HG03457 (cell line): ENCODE measurements at regions not wholly inside any gene's neighbourhood (a gene's known extent, or its start where the extent isn't known, plus 50 kb on each side); places are given as distances from the start of the nearest gene placed in this dataset.

Source experiments
- ATAC-seq: cut with Tn5 transposase; IDR thresholded peaks from one replicate; pipeline ENCODE4 v1.9.1; 2021; ENCODE audit warnings: moderate number of reproducible peaks; ENCODE audit not compliant: unreplicated experiment

DNA sequence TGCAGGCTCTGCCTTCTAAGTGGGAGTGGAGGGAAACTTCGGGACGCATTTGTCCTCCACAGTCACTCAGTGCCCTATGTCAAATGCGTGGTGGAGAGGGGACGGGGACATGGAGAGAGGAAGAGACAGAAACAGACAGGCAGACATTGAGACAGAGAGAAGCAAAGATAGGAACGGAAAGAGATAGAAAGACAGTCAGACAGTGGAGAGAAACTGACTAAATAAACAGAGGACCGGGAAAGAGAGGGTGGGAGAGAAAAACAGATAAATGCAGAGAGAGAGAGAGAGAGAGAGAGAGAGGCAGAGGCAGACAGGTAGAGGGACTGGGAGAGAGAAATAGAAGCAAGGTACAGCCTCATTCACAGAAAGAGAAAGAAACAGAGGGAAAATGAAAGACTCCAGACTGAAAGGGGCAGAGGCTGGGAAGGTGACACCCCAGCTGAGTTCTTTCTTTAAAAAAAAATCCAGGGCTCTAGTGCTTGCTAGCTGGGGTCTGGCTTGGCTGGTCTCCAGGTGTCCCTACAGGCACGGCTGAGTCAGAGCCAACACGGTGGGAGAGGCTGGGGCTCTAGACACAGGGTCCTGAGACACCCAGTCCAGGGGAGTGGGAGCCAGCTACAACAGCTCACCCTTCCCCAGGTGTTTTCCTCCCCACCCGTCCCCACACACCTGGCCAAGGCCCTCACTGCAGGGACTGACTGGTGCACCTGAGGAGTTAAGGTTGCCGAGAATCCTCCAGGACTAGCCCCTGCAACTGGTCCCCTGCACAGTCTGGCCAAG, 506.1 kb upstream of the PROK2 start:
- no peak for ATAC-seq

DNA sequence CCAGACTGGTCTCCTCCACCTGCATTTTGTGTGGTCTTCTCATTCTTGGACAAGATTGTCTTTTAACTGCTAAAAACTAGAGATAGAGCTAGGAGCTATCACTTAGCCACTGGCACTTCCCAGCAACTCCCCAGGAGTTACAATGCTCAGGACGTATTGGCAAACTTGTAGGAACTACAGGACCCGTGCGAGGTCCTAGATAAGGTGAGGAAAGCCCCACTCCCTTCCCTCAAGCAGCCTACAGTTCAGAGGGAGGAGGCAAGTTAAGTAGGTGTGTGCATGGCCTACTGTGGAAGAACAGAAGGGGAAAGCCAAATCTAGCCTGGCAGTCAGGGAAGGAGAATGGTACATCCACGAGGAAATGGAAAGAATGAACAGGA, 504.7 kb upstream of the PROK2 start:
- ATAC-seq = no peak

DNA sequence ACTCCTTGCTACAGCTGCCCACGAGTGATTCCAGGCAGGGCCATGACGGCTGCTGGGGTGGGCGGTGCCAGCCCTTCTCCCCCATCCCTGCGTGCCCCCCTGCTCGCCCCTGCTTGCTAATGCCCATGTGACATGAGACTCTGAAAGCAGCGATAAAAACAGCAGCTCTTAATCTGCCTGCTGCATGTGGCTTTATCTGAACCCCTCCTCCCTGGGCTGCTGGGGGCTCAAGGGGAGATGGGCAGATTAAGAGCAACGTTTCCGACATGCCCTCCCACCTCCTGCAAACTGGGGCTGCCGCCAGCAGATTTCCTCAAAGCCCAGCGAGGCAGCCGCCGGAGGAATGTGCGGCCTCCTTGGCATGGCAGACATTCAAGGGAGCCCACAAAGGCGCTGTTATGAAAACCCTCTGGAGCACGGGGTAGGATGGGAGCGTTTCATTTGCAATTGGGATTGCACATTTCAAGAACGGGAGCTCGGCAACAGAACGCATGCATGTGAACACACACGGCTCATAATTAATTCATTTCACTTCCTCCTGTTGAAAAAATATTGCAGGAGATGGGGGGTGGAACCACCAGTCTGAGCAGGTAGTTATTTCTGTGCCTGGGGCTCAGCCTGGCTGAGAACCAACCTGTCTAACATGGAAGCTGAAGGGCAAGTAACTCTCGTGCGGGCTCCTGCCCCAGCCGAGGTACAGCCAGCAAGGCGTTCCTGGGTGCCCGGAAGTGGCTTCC, 504.2 kb upstream of the PROK2 start:
- ATAC-seq = no peak

DNA sequence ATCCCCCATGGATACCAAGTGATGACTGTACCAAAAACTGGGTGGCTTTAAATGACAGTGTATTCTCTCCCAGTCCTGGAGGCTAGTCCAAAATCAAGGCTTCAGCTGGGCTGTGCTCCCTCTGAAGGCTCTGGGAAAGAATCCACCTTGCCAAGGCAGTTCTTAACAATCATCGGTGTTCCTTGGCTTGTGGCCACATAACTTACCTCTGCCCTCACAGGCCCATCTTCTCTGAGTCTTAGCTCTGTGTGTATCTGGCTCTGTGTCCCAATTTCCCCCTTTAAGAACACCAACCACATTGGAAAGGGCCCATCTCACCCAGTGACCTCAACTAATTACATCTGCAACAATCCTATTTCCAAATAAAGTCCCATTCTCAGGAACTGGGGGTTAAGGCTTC, 503.0 kb upstream of the PROK2 start:
- no peak for ATAC-seq

DNA sequence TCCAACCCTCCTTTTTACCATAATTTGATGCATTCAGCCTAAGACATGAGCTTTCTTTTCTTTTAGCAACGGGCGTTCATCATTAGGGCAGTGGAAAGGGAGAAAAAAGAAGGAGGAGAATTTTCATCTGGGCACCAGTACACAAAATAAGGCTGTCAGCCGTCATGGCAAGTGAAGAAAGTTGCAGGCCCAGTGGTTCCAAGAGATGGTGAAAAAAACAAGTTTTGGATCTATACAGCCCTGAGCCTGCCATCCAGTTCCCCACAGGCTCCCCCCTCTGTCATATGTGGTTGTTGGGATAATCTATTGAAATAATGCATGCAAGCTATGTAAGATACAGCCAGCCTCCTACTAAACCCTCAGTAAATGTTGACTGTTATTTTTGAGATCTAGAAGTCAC, 500.6 kb upstream of the PROK2 start:
- no peak for ATAC-seq

DNA sequence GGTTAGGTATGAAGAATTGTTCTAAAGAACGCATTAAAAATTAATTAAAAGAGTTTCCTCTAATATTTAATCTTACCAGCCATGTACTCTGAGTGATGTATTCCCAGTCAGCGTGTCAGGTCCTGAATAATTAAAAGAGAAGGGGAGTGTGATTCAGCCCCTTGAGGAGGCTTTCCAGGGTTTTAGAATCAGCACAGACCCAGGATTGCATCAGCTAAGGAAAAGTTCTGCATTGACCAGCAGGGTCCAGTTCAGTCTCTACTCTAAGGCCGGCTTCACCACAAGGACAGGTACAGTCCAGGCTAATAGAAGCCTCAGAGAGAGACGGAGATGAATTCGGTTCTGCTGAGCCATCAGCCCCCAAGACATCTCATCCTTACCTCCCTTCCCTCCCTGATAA, 499.5 kb upstream of the PROK2 start:
- no peak for ATAC-seq

DNA sequence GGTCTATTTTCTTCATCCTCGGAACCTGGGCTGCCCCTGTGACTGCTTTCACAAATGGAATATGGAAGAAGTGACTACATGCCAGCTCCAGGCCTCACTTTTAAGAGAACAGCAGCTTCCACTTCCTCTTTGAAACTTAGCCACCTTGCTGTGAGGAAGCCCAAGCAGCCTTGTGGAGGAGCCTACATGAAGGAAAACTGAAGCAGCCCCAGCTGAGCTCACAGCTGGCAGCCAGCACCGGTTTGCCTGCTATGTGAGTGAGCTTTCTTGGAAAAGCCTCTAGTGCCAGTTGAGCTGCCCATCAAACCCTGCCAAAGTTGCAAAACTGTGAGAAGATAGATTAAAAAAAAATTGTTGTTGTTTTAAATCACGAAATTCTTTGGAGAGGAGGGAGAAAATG, 498.0 kb upstream of the PROK2 start:
- ATAC-seq = no peak

DNA sequence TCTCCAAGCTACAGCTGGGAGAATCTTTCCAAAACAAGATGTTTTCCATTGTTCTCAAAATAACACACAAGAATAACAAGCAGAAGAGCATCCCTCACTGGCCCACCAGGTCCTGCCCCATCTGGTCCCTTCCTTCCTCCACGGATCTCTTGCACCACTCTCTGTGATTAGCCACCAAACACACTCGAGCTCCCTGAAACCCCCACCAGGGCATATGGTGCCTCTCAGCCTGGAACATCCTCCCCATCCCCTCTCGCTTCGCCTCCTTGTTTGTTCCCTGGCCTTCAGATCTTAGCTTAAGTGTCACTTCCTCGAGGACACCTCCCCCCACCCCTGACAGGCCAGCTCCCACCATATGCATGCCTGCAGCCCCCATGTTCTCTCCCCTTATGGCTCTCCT, 496.6 kb upstream of the PROK2 start:
- ATAC-seq = no peak

DNA sequence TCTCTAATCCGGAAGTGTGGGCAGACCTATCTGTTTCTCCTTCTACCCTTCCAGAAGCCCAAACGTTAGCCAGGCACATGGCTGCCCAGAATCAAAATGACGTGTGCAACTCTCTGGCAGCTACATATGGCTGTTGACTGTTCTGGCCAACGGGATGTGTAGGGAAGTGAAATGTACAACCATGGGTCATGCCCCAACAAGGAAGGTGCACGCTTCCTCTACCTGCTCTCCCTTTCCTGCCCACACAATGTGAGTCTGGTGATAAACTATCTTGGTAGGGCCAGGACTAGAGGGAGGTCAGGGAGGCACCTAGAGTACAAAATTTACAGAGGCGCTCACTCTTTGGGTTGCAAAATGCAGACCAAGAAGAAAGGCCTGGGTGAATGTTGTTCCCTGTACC, 495.9 kb upstream of the PROK2 start:
- ATAC-seq = no peak

DNA sequence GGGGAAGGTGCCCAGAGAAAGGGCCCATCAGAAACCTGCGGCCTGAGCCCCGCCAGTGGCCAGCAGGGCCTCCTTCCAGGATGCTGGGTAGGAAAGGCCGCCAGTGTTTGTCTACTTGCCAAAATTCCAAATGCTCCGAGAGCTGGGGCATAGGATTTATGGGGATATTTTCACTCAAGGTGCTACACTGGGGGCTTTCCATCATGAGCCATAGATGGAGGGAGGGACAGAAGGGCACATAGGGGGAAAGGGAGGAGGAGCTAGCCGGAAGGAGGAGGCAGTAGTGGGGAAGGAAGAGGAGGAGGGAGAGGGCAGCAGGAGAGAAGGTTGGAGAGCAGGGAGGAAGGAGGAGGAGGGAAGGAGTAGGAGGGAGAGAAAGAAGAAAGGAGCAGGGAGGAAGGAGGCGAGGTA, 494.7 kb upstream of the PROK2 start:
- ATAC-seq = no peak

DNA sequence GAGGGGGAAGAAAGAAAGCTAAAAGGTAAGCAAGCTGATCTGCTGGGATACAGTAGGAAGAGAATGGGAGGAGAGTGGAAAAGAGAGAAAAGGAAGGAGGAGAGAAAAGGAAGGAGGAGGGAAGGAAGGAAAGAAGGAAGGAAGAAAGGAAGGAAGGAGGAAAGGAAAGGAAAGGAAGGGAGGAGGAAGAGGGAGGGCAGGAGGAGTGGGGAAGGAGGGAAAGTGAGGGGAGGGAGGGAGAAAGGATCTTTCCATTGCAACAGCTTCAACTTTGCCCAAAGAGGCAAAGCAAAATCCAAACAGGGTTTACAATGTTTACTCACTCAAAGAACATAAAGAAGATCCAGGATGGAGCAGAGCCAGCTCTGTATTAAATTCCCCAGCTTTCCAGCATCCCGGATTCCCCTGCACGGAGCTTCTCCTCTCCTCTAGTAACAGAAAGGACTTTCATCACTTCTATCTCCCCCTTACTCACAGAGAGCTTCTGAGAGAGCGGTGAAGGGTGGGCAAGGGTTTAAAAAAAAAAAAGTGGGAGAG, 494.2 kb upstream of the PROK2 start:
- no peak for ATAC-seq

DNA sequence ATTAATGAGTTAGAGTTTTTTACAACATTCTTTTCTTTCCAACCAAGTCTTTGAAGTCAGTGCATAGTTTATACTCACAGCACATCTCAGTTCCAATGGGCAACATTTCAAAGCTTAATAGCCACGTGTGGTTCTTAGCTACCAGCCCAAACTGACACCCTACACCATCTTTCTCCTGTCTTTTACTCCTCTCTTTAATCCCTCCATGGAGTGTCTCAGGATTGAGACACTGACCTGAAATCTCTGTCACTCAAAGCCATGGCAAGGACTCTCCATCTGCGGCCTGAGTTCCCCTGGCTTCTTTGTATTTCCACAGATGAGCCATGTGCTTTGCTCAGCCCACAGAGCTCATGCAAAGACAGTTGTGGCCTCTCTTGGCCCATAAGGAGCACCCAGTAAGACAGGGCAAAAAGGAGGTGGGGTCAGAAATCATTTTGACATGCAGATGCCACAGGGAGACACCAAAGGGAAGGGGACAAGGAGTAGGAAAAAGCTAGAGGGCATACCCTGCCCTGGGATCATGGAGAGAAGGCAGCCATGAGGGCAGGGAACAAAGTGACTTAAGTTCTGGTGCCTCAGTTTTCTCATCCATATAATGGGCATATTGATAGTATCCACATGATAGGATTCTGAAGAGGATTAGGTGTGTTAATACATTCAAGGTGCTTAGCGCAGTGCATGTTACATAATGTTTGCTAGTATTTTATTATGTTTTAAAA, 493.6 kb upstream of the PROK2 start:
- ATAC-seq = no peak

DNA sequence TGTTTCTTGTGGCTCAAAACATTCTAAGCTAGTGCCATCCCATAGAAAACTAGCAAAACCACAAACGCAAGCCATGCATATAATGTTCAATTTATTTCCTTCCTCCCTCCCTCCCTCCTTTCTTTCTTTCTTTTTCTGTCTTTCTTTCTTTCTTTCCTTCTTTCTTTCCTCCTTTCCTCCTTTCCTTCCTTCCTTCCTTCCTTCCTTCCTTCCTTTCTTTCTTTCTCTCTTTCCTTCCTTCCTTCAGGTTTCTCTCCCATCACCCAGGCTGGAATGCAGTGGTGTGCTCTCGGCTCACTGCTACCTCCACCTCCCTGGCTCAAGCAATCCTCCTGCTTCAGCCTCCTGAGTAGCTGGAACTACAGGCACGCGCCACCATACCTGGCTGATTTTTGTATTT, 492.8 kb upstream of the PROK2 start:
- no peak for ATAC-seq

DNA sequence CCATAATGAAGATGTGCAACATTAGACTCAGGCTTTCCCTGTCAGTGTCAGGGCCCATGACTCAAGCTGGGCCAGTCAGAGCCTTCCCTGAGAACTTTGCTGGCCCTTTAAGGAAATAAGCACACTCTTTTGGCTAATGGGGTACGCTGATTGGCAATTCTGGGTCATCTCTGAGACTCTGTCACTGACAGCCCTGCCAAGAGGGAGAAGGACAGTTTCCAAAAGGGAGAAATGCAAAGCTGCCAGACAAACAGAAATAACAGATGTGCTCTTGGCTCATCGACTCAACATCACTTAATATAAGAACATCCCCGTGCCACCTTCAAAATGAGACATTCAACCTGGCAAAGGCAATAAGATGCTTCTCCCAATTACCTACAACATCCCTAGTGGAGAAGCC, 491.9 kb upstream of the PROK2 start:
- ATAC-seq = no peak

DNA sequence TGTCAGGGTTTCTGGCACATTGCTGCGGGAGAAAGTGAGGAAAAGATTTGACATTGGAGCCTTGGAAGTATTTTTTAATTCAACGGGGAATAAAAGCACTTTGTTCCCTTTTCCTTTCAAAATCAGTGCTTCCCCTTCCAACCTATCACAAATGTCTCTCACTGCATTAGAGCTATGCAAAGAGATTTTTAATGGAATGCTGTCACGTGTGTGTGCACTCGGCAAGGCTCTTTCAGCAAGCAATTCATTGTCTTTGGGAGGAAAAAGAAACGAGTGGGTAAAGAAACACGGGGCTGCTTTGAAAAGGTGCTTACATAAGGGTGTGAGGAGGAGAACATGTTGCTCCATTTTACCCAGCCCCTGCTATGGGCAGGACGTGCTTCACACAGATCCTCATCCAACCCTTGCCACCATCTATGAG, 490.4 kb upstream of the PROK2 start:
- ATAC-seq = no peak

DNA sequence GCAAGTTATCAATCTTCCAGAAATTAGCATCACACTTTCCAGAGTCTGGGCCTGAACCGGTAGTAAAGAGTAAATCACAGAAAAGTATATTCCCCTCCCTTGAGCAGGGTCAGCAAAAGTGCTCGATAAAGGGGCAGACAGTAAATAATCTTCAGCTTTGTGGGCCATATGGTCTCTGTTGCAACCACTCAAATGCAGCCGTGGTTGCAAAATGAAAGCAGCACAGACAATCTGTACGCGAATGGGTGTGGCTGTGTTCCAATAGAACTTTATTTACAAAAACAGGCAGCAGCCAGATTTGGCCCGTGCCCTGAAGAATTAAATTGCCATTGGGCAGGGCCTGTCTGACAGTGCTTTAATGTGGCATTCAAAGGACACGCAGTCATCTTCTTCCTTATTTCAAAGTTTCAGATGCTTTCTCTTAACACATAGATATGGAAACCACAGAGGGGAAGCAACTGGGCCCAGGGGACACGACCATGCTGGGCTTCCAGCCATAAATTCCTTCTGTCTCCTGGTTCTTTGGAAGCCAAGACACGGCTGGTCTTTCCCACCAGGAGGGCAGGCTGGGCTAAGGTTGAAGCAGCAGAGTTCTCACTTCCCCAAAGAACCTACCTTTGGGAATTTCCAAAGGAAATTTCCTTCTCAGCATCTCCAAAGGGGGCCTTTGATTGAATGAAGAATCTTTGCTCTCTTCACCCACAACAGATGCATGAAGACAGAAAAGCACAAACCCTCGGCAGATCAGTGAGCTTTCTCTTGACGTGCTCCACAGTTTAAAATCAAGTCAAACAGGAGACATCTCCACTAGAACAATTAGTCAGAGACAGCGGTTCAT, 489.8 kb upstream of the PROK2 start:
- ATAC-seq = no peak

DNA sequence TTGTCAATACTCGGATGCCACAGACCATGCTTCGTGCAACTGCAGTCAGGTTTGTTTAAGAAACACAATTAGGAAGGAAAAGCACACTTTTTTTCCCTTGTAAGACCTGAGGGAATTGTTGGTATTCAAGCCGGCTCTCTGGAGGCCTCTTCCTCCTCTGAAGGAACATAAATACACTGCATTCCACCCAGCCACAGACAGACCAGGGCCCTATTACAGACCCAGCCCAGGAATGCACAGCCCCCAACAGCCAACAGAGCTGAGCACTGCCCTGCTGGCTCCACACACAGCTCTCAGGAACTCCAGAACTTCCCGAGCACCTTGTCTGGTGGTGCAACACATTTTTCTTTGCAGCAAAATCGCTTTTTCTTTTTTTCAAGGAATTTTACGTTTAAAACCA, 488.7 kb upstream of the PROK2 start:
- ATAC-seq = no peak

DNA sequence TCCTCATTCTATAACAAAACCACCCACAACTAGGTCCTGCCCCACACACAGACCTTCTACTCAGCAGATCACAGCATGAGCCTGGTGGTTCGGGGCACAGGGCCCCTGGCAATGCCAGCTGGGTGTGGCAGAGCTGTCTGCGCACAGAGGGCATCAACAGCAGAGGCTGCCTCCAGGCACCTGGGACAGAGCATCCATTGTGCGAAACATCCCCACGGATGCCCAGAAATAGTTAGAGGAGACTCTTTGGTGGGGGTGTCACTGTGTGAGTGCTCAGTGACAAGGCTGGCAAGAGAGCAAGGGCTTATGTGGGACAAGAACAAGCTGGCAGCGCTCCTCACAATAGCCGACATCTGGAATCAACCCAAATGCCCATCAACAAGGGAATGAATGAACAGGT, 487.4 kb upstream of the PROK2 start:
- ATAC-seq = no peak

DNA sequence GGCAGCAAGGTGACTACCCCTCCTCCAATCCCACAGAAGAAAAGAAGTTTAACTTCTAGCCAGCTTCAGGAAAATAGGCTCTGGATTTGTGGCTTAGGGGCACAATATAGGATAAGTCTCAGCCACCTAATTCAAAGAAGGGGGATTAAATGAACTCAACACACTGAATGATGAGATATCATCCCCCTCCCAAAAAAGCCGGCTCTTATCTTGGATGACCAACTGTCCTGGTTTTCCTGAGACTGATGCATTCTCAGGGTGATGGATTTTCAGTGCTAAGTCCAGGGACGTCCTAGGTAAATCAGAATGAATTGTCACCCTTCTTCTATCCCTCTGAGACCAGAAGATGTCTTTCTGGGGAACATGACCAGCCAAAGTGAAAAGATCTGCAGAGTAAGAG, 487.0 kb upstream of the PROK2 start:
- ATAC-seq = no peak

DNA sequence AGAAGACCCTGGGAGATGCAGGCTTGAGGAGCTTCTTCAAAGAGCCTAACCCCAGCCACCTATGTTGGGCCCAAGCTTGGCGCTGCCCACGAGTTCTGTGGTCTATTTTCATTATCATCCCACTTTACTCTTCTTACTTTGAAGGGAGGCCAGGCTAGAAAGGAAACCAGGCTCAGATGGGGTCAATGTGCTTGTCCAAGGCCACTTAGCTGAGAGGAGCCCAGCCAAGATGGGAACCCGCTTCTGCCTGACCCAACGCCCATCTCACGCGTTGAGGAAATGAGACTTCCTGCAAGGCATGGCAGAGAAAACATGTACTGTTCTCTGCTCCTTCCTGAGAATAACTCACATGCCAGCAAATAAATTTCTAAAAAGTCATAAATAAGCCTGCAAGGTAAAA, 486.3 kb upstream of the PROK2 start:
- ATAC-seq = no peak

DNA sequence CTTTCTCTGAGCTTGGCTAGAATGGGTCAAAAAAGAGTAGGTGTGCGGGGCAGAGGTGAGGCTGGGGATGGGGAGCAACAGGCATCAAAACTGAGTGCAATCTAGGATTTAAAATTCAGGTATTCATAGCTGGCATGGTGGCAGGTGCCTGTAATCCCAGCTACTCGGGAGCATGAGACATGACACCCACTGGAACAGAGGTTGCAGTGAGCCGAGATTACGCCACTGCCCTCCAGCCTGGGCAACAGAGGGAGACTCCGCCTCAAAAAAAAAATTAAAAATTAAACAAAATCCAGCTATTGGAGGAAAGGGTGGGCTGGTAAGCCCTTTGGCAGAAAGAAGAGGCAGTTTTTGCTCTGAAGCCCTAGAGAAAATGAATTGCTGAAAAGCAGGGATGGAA, 485.8 kb upstream of the PROK2 start:
- ATAC-seq = no peak
